ENCODE measurements at regions not wholly inside any gene's neighbourhood (a gene's known extent, or its start where the extent isn't known, plus 50 kb on each side); places are given as distances from the start of the nearest gene placed in this dataset.

DNA sequence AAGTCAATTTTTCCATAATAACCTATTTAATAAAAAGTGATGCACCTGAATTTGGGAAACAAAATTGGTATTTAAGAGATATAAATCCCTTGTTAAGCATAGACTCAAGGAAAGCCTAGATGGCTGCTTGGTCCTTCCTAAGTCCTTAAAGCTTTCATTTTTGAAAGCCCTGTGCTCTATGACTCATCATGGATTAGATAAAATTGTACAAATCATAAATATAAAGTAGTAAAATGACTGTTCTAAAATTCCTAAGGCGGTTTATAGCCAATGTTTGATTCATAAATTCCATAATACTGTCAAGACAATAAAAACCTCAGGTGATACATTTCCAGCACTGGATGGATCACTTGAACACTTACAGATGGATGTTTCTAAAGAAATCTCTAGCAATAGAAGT, 730.8 kb upstream of the EPHA6 start:
- TF ChIP-seq NFRKB (IDR thresholded peaks at IDR 0.05) = no peak
- no peak for TF ChIP-seq SUZ12 (IDR thresholded peaks at IDR 0.05)
- TF ChIP-seq TARDBP (IDR thresholded peaks at IDR 0.05) = no peak
- no peak for TF ChIP-seq L3MBTL2 (conservative IDR thresholded peaks at IDR 0.05)
- no peak for TF ChIP-seq SP1 (IDR thresholded peaks at IDR 0.05)
- TF ChIP-seq HDGF (IDR thresholded peaks at IDR 0.05; ENCODE audit: borderline replicate concordance) = no peak
- TF ChIP-seq ELF4 (IDR thresholded peaks at IDR 0.05) = no peak
- TF ChIP-seq, protein P1, sequence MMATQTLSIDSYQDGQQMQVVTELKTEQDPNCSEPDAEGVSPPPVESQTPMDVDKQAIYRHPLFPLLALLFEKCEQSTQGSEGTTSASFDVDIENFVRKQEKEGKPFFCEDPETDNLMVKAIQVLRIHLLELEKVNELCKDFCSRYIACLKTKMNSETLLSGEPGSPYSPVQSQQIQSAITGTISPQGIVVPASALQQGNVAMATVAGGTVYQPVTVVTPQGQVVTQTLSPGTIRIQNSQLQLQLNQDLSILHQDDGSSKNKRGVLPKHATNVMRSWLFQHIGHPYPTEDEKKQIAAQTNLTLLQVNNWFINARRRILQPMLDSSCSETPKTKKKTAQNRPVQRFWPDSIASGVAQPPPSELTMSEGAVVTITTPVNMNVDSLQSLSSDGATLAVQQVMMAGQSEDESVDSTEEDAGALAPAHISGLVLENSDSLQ (IDR thresholded peaks at IDR 0.05) = no peak
- no peak for TF ChIP-seq BHLHE40 (IDR thresholded peaks at IDR 0.05; ENCODE audit: borderline replicate concordance)
- TF ChIP-seq FOXK2 (IDR thresholded peaks at IDR 0.05) = no peak
- no peak for TF ChIP-seq FOXM1 (IDR thresholded peaks at IDR 0.05; ENCODE audit: borderline replicate concordance)
- no peak for TF ChIP-seq ARNT (IDR thresholded peaks at IDR 0.05)
- no peak for TF ChIP-seq ZNF384 (IDR thresholded peaks at IDR 0.05)
- no peak for TF ChIP-seq LEF1 (IDR thresholded peaks at IDR 0.05; ENCODE audit: borderline replicate concordance)
- TF ChIP-seq FOXA1 (IDR thresholded peaks at IDR 0.05) = no peak
- TF ChIP-seq CTBP1 (IDR thresholded peaks at IDR 0.05; ENCODE audit: borderline replicate concordance) = no peak
- CTCF ChIA-PET = no interaction called here
- no peak for DNase-seq (ENCODE audit: extremely low spot score)
- POLR2A ChIA-PET = no interaction called here

DNA sequence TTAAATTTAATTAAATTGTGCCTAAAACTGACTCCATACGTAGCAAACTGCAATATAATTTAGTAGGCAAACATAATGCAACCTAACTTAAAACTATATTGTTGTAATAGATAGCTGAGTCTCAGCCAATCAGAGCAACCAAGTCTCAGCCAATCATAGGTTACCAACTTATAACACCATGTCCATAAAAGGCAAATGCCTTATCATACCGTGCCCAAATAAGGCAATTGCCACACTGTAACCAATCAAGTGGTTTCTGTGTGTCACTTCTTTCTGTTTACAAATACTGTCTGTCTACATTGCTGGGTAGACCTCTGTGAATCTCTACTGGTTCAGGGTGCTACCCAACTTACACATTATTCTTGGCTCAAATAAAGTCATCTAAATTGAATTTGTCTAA, 728.4 kb upstream of the EPHA6 start:
- no peak for DNase-seq (ENCODE audit: extremely low spot score)
- TF ChIP-seq FOXA1 (IDR thresholded peaks at IDR 0.05) = no peak
- TF ChIP-seq HDGF (IDR thresholded peaks at IDR 0.05; ENCODE audit: borderline replicate concordance) = no peak
- TF ChIP-seq SP1 (IDR thresholded peaks at IDR 0.05) = no peak
- no peak for TF ChIP-seq SUZ12 (IDR thresholded peaks at IDR 0.05)
- TF ChIP-seq, protein P1 (IDR thresholded peaks at IDR 0.05) = no peak
- no peak for TF ChIP-seq ELF4 (IDR thresholded peaks at IDR 0.05)
- no peak for TF ChIP-seq NFRKB (IDR thresholded peaks at IDR 0.05)
- TF ChIP-seq TARDBP (IDR thresholded peaks at IDR 0.05) = no peak
- TF ChIP-seq FOXK2 (IDR thresholded peaks at IDR 0.05) = no peak
- ChIA-PET CTCF (no interaction called here), POLR2A (no interaction called here)

DNA sequence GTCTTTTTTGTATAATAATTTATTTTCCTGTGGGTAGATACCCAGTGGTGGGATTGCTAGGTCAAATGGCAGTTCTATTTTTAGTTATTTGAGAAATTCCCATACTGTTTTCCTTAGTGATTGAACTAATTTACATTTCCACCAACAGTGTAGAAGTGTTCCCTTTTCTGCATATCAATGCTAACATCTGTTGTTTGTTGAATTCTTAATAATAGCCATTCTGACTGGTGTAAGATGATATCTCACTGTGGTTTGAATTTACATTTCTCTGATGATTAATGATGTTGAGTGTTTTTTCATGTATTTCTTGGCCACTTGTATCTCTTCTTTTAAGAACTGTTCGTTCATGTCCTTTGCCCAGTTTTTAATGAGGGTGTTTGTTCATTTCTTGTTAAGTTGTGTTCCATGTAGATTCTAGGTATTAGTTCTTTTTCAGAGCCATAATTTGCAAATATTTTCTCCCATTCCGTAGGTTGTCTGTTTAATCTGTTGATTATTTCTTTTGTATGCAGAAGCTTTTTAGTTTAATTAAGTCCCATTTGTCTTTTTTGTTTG, 713.3 kb upstream of the EPHA6 start:
- ChIA-PET CTCF (no interaction called here), POLR2A (no interaction called here)
- TF ChIP-seq LEF1 (IDR thresholded peaks at IDR 0.05; ENCODE audit: borderline replicate concordance) (no peak), CTBP1 (IDR thresholded peaks at IDR 0.05; ENCODE audit: borderline replicate concordance) (no peak), ELF4 (IDR thresholded peaks at IDR 0.05) (no peak), FOXA1 (IDR thresholded peaks at IDR 0.05) (no peak), FOXM1 (IDR thresholded peaks at IDR 0.05; ENCODE audit: borderline replicate concordance) (no peak), NFRKB (IDR thresholded peaks at IDR 0.05) (no peak), BHLHE40 (IDR thresholded peaks at IDR 0.05; ENCODE audit: borderline replicate concordance) (no peak)
- DNase-seq (ENCODE audit: extremely low spot score) = no peak

DNA sequence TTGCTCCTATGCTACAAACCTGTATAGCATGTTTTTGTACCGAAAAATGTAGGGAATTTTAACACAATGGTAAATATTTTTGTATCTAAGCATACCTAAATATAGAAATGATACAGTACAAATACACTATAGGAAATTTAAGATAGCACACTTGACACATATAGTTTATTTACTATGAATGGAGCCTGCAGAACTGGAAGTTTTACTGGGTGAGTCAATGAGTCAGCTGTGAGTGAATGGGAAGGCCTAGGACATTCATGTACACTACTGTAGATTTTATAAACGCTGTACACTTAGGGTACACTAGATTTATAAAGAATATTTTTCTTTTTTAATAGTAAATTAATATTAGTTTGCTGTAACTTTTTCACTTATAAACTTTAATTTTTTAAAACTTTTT, 707.7 kb upstream of the EPHA6 start:
- CTCF ChIA-PET = no interaction called here
- no peak for DNase-seq (ENCODE audit: extremely low spot score)
- POLR2A ChIA-PET = no interaction called here
- TF ChIP-seq FOXM1 (IDR thresholded peaks at IDR 0.05; ENCODE audit: borderline replicate concordance) (no peak), NFRKB (IDR thresholded peaks at IDR 0.05) (no peak), BHLHE40 (IDR thresholded peaks at IDR 0.05; ENCODE audit: borderline replicate concordance) (no peak), L3MBTL2 (conservative IDR thresholded peaks at IDR 0.05) (no peak), SP1 (IDR thresholded peaks at IDR 0.05) (no peak), FOXK2 (IDR thresholded peaks at IDR 0.05) (no peak), ELF4 (IDR thresholded peaks at IDR 0.05) (no peak), HDGF (IDR thresholded peaks at IDR 0.05; ENCODE audit: borderline replicate concordance) (no peak), TARDBP (IDR thresholded peaks at IDR 0.05) (no peak), CTBP1 (IDR thresholded peaks at IDR 0.05; ENCODE audit: borderline replicate concordance) (no peak), FOXA1 (IDR thresholded peaks at IDR 0.05) (no peak), LEF1 (IDR thresholded peaks at IDR 0.05; ENCODE audit: borderline replicate concordance) (no peak), ARNT (IDR thresholded peaks at IDR 0.05) (no peak), ZNF384 (IDR thresholded peaks at IDR 0.05) (no peak), SUZ12 (IDR thresholded peaks at IDR 0.05) (no peak)
- TF ChIP-seq, protein P1 (IDR thresholded peaks at IDR 0.05) = no peak
